ENCODE measurements at regions not wholly inside any gene's neighbourhood (a gene's known extent, or its start where the extent isn't known, plus 50 kb on each side); places are given as distances from the start of the nearest gene placed in this dataset.

- no peak for TF ChIP-seq CTCF (conservative IDR thresholded peaks at IDR 0.05; ENCODE audit: low read depth, low read length)
- TF ChIP-seq EZH2 (IDR thresholded peaks at IDR 0.05; ENCODE audit: borderline replicate concordance, low read depth, low read length, poor library complexity, severe bottlenecking), result no peak
Observed at GRCh38 chr5:71924325-71924724, 182.9 kb upstream of the MAP1B start.
